WI38 (cell line): ENCODE measurements at regions not wholly inside any gene's neighbourhood (a gene's known extent, or its start where the extent isn't known, plus 50 kb on each side); places are given as distances from the start of the nearest gene placed in this dataset.

Experiments
- H3K4me3 ChIP-seq: 2 replicates; pipeline ENCODE4 v1.5.1; 2011; ENCODE audit warnings: low read depth, mild to moderate bottlenecking, control low read depth, low read length
- CTCF ChIP-seq: IDR thresholded peaks from 2 replicates; pipeline ENCODE4 v1.5.1; 2012; ENCODE audit warnings: low read depth, mild to moderate bottlenecking, control low read depth, low read length

- TF ChIP-seq CTCF = no peak
- no peak overlapping the region for H3K4me3 ChIP-seq
Observed at GRCh38 chr12:91897025-91897515, 248.6 kb downstream of the BTG1 start.

GRCh38 chr12:91896286-91897024, 249.2 kb downstream of the BTG1 start:
- H3K4me3 ChIP-seq = no peak overlapping the region
- no peak for TF ChIP-seq CTCF

GRCh38 chr12:91894911-91895310, 250.7 kb downstream of the BTG1 start:
- no peak for TF ChIP-seq CTCF
- no peak overlapping the region for H3K4me3 ChIP-seq

- TF ChIP-seq CTCF = no peak
- no peak overlapping the region for H3K4me3 ChIP-seq
Observed at GRCh38 chr12:91893476-91893875, 252.2 kb downstream of the BTG1 start.

- TF ChIP-seq CTCF = no peak
- no peak overlapping the region for H3K4me3 ChIP-seq
Observed at GRCh38 chr12:91892081-91892855, 253.4 kb downstream of the BTG1 start.

GRCh38 chr12:91890742-91891141, 254.9 kb downstream of the BTG1 start:
- no peak for TF ChIP-seq CTCF
- H3K4me3 ChIP-seq = no peak overlapping the region

- TF ChIP-seq CTCF = no peak
- H3K4me3 ChIP-seq = no peak overlapping the region
Observed at GRCh38 chr12:91889910-91890309, 255.7 kb downstream of the BTG1 start.
